Heart right ventricle (tissue), 16 donors: ENCODE measurements at regions not wholly inside any gene's neighbourhood (a gene's known extent, or its start where the extent isn't known, plus 50 kb on each side); places are given as distances from the start of the nearest gene placed in this dataset.

ENCODE experiments used
- ATAC-seq, 8 donors: fragments of 200-7000 bp; cut with Tn5 transposase; one replicate each; pipeline ENCODE4 v1.9.1; 2020; ENCODE audit warnings: mild to moderate bottlenecking in 8 of 8, moderate library complexity in 8 of 8, moderate number of reproducible peaks in 1 of 8
- DNase-seq, 2 donors: peaks; one replicate each; pipeline ENCODE4 v3.0.0-alpha.2; 2020
- H3K27ac ChIP-seq, 10 donors: fragments of 200-600 bp; sonication (generic) in 2 of 10; one replicate each; pipeline versions ENCODE4 v1.5.0 to v1.8.0; 2020 to 2022; ENCODE audit warnings: mild to moderate bottlenecking in 3 of 10
- H3K27me3 ChIP-seq, 7 donors: fragments of 200-600 bp; one replicate each; pipeline ENCODE4 v1.8.0; 2021 to 2022; ENCODE audit warnings: mild to moderate bottlenecking in 2 of 7
- H3K36me3 ChIP-seq, 9 donors: fragments of 200-600 bp; sonication (generic) in 1 of 9; one replicate each; pipeline versions ENCODE4 v1.5.0 to v1.8.0; 2020 to 2022; ENCODE audit warnings: mild to moderate bottlenecking in 2 of 9
- H3K4me1 ChIP-seq, 9 donors: fragments of 200-600 bp; sonication (generic) in 1 of 9; one replicate each; pipeline versions ENCODE4 v1.5.0 to v1.8.0; 2020 to 2022; ENCODE audit warnings: mild to moderate bottlenecking in 4 of 9
- H3K4me3 ChIP-seq, 10 donors: fragments of 200-600 bp; sonication (generic) in 2 of 10; one replicate each; pipeline versions ENCODE4 v1.5.0 to v1.8.0; 2020 to 2022; ENCODE audit warnings: mild to moderate bottlenecking in 7 of 10, moderate library complexity in 2 of 10
- H3K9me3 ChIP-seq, 11 donors: fragments of 200-600 bp in 10 of 11; sonication (generic) in 2 of 11; one replicate each; pipeline versions ENCODE4 v1.5.0 to v1.8.0; 2013 to 2022; ENCODE audit warnings: mild to moderate bottlenecking in 2 of 11, control low read depth in 1 of 11, moderate library complexity in 1 of 11
- CTCF ChIP-seq, 9 donors: fragments of 200-600 bp; sonication (generic) in 2 of 9; IDR thresholded peaks; one replicate each; pipeline versions ENCODE4 v1.5.0 to v1.8.0; 2021 to 2022; ENCODE audit warnings: antibody characterized with exemption in 9 of 9, mild to moderate bottlenecking in 5 of 9, moderate library complexity in 1 of 9
- WGBS, 2 donors: extraction: QIAGEN DNeasy Blood & Tissue Kit; methylation state at CpG; one replicate each; pipeline ENCODE4 v1.1.7; 2013; ENCODE audit warnings: inconsistent platforms in 1 of 2; 5-methylcytosine and 5-hydroxymethylcytosine counted together
- intact Hi-C, 10 donors: fragments of 100-400 bp; cut with DNase I; formaldehyde crosslinking; loops; one replicate each; pipeline versions ENCODE4 v1.11.1 to v1.14.2; 2022
- donor health status: Arrhythmogenic right ventricular cardiomyopathy.
- donor health status: ischemic (EF 13 %, LVEDD 7.1; RV severe dilation, severe dysfunction).
- donor health status: healthy with polysubstance abuse.
- donor health status: DM: no; HTN: yes; CAD: no.
- donor health status: DM: no; HTN: no; CAD: no.
- donor health status: ischemic (EF 25% LVEDD 6.9; RV normal size, moderate dysfunction).
- donor health status: ischemic (EF 25% LVEDD 5.7; RV mildly dilated, moderate dysfunction).
- donor health status: healthy.
- donor health status: DM: yes; HTN: yes; CAD: no.
- donor health status: Ischemic cardiomyopathy.
- donor health status: ischemic (EF 35%, LVEDD 5.7; RV mildly dilated, moderate dysfunction).
- donor health status: nonischemic (EF 11% LVEDD 7.7; RV severe dilation, severe dysfunction).
- donor health status: DM: yes; HTN: yes; CAD: no.
- donor health status: PGD.
- donor health status: ischemic (EF 29% LVEDD 5.4; RV normal size, mild dysfunction).
- donor health status: nonischemic (EF 23%, LVEDD 6.1; RV moderate dilation, normal function).

GRCh38 chr12:125614058-125614457 lies 548.8 kb downstream of the AACS start:
- TF ChIP-seq CTCF (IDR thresholded peaks at IDR 0.05), result no peak
- ATAC-seq (no peak), DNase-seq (no peak)
- Histone ChIP-seq H3K9me3 (peaks cover 0 to 13% (median 0%) of the 10 kb centered on the region in 11 donors), H3K4me3 (no peak overlapping the region), H3K27ac (no peak overlapping the region), H3K36me3 (no peaks in the 10 kb centered on the region), H3K27me3 (no peaks in the 10 kb centered on the region), H3K4me1 (no peaks in the 10 kb centered on the region)
- WGBS, 2 donors, result 89 to 90% methylated on average over 1 of the region's 1 CpG
- intact Hi-C loops, result no loop called here

DNA sequence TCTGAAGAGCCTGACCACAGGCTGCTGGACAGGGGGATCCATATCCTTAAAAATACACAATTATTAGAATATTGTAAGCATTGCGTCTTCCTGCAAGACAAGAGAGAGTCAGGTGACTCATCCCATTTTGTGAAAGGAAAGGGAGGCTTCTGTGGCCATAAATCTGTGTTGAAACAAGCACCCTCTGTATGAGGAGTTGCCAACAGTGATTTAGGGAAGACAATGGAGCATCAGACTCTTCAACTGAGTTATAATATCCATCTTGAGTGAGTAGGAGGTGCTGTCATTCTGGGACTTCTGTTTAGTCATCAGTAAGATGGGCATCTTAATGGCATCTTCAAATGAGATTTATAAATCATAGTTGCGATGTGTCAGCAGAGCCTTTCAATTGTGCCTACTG lies 554.5 kb downstream of the AACS start:
- H3K36me3 ChIP-seq, result no peaks in the 10 kb centered on the region
- H3K27me3 ChIP-seq, result no peaks in the 10 kb centered on the region
- TF ChIP-seq CTCF (IDR thresholded peaks at IDR 0.05), result no peak
- H3K4me1 ChIP-seq, result no peaks in the 10 kb centered on the region
- H3K4me3 ChIP-seq, result no peak overlapping the region
- ATAC-seq (no peak), DNase-seq (no peak)
- peaks cover 0 to 8% (median 0%) of the 10 kb centered on the region in 11 donors for H3K9me3 ChIP-seq
- no peak overlapping the region for H3K27ac ChIP-seq
- WGBS, 2 donors, result 46 to 68% methylated on average over 2 of the region's 2 CpGs
- intact Hi-C loops, result no loop called here

DNA sequence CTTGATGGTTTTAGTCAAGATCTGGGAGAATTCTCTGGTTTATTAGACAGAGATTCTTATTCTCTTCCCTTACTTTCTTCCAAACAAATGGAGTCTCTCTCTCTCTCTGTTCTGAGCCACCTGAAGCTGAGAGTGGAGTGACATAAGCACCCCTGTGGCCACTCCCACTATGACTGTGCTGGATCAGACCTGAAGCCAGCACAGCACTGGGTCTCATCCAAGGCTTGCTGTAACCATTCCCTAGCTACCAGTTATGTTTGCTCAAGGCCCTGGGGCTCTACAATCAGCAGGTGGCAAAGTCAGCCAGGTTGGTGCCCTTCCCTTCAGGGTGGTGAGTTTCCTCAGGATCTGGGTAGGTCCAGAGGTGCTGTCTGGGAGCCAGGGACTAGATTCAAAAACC lies 568.5 kb downstream of the AACS start:
- H3K36me3 ChIP-seq, result no peaks in the 10 kb centered on the region
- H3K9me3 ChIP-seq, result peaks cover 0 to 18% (median 0%) of the 10 kb centered on the region in 11 donors
- no peak for ATAC-seq
- H3K27me3 ChIP-seq, result peaks cover 0 to 10% (median 0%) of the 10 kb centered on the region in 7 donors
- no peak overlapping the region for H3K27ac ChIP-seq
- TF ChIP-seq CTCF (IDR thresholded peaks at IDR 0.05), result no peak
- H3K4me3 ChIP-seq, result no peak overlapping the region
- no peaks in the 10 kb centered on the region for H3K4me1 ChIP-seq
- no peak for DNase-seq
- intact Hi-C loops, result no loop called here

GRCh38 chr12:125634813-125635212 lies 569.6 kb downstream of the AACS start:
- H3K4me1 ChIP-seq, result no peaks in the 10 kb centered on the region
- ATAC-seq, result peak in 1 of 8 donors; percentile 57
- H3K9me3 ChIP-seq, result peaks cover 0 to 18% (median 0%) of the 10 kb centered on the region in 11 donors
- H3K27me3 ChIP-seq, result peaks cover 0 to 10% (median 0%) of the 10 kb centered on the region in 7 donors
- no peak overlapping the region for H3K4me3 ChIP-seq
- DNase-seq, result no peak
- H3K27ac ChIP-seq, result no peak overlapping the region
- 64 to 71% methylated on average over 1 of the region's 1 CpG for WGBS, 2 donors
- intact Hi-C loops, result no loop called here
- TF ChIP-seq CTCF (IDR thresholded peaks at IDR 0.05), result no peak
- no peaks in the 10 kb centered on the region for H3K36me3 ChIP-seq
